Spleen (tissue), 7 donors: ENCODE measurements at regions not wholly inside any gene's neighbourhood (a gene's known extent, or its start where the extent isn't known, plus 50 kb on each side); places are given as distances from the start of the nearest gene placed in this dataset.

Experiments
- POLR2A ChIP-seq, 3 donors: fragments of 450-650 bp; IDR thresholded peaks; one replicate each; pipeline ENCODE4 v1.5.1; 2017; ENCODE audit warnings: antibody characterized with exemption in 3 of 3, mild to moderate bottlenecking in 1 of 3
- POLR2AphosphoS5 ChIP-seq, 3 donors: sonication (generic); formaldehyde crosslinking; IDR thresholded peaks; one replicate each; pipeline ENCODE4 v1.5.1; 2017; ENCODE audit warnings: antibody characterized with exemption in 3 of 3
- TF ChIP-seq, protein P1 (sequence below), 11 experiments: fragments of 200-600 bp in 7 of 11; fragments of 450-650 bp in 4 of 11; sonication (generic) in 4 of 11; IDR thresholded peaks in 8 of 11; conservative IDR thresholded peaks in 3 of 11; 1 replicate in 7 of 11; 2 replicates in 4 of 11; pipeline versions ENCODE4 v1.4.0 to v1.8.0; 2016 to 2021; ENCODE audit warnings: antibody characterized with exemption in 11 of 11, inconsistent platforms in 4 of 11, mild to moderate bottlenecking in 1 of 11
- donor health status: DM: no; HTN: no; CAD: no; lungs with moderate emphysema.
- donor health status: DM: no; HTN: no; CAD: no.
- donor health status: DM: no; HTN: no; CAD: no.

GRCh38 chr22:27540247-27540646 lies 261.3 kb downstream of the MN1 start:
- TF ChIP-seq, protein P1, sequence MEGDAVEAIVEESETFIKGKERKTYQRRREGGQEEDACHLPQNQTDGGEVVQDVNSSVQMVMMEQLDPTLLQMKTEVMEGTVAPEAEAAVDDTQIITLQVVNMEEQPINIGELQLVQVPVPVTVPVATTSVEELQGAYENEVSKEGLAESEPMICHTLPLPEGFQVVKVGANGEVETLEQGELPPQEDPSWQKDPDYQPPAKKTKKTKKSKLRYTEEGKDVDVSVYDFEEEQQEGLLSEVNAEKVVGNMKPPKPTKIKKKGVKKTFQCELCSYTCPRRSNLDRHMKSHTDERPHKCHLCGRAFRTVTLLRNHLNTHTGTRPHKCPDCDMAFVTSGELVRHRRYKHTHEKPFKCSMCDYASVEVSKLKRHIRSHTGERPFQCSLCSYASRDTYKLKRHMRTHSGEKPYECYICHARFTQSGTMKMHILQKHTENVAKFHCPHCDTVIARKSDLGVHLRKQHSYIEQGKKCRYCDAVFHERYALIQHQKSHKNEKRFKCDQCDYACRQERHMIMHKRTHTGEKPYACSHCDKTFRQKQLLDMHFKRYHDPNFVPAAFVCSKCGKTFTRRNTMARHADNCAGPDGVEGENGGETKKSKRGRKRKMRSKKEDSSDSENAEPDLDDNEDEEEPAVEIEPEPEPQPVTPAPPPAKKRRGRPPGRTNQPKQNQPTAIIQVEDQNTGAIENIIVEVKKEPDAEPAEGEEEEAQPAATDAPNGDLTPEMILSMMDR (IDR thresholded peaks at IDR 0.05 in 8 of 11, conservative IDR thresholded peaks at IDR 0.05 in 3 of 11) = no peak
- TF ChIP-seq POLR2AphosphoS5 (IDR thresholded peaks at IDR 0.05) = no peak
- TF ChIP-seq POLR2A (IDR thresholded peaks at IDR 0.05) = no peak
